WTC11 (cell line): ENCODE measurements at regions not wholly inside any gene's neighbourhood (a gene's known extent, or its start where the extent isn't known, plus 50 kb on each side); places are given as distances from the start of the nearest gene placed in this dataset.

Source experiments
- CTCF ChIP-seq: fragments of 200-600 bp; IDR thresholded peaks from 2 replicates; pipeline ENCODE4 v1.8.0; 2022; ENCODE audit warnings: antibody characterized with exemption
- FOXP1 ChIP-seq: sonication (generic); formaldehyde crosslinking; IDR thresholded peaks from 2 replicates; pipeline ENCODE4 v1.8.0; 2022; ENCODE audit warnings: missing genetic modification reagents, mild to moderate bottlenecking, moderate library complexity, borderline replicate concordance
- KAT7 ChIP-seq: sonication (generic); formaldehyde crosslinking; IDR thresholded peaks from 2 replicates; pipeline ENCODE4 v1.8.1; 2023; ENCODE audit warnings: missing genetic modification reagents, mild to moderate bottlenecking, borderline replicate concordance
- MAX ChIP-seq: sonication (generic); formaldehyde crosslinking; IDR thresholded peaks from 2 replicates; pipeline ENCODE4 v1.8.0; 2022; ENCODE audit warnings: mild to moderate bottlenecking, missing genetic modification reagents
- ZNF232 ChIP-seq: sonication (generic); formaldehyde crosslinking; IDR thresholded peaks from 2 replicates; pipeline ENCODE4 v1.8.0; 2022; ENCODE audit warnings: mild to moderate bottlenecking, missing genetic modification reagents

- TF ChIP-seq MAX (CRISPR knock-in tag) (no peak), ZNF232 (CRISPR knock-in tag) (no peak), FOXP1 (CRISPR knock-in tag) (no peak), KAT7 (CRISPR knock-in tag) (no peak), CTCF (no peak)
Measured at GRCh38 chr7:121517591-121517990, 121.5 kb upstream of the FAM3C start.
